ENCODE measurements at regions not wholly inside any gene's neighbourhood (a gene's known extent, or its start where the extent isn't known, plus 50 kb on each side); places are given as distances from the start of the nearest gene placed in this dataset.

DNA sequence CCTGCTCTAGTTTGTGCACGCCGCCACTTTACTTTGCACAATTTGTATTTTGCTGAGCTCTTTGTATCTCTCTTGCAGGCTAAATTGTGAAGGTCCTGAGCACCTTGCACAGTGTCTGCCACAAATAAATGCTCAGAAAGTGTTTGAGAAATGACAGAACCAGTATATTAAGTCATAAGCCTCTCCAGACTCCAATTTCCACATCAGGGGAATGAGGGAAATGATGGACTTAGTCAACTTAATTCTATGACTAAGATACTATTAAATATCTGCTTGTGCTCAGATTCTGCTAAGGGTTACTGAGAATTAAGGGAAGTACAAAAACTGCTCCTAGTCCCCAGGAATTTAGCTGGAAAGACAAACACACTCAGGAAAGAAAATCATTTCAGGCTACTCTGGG lies 239.1 kb upstream of the SLC14A2 start (continued):
- TF ChIP-seq, protein P1, sequence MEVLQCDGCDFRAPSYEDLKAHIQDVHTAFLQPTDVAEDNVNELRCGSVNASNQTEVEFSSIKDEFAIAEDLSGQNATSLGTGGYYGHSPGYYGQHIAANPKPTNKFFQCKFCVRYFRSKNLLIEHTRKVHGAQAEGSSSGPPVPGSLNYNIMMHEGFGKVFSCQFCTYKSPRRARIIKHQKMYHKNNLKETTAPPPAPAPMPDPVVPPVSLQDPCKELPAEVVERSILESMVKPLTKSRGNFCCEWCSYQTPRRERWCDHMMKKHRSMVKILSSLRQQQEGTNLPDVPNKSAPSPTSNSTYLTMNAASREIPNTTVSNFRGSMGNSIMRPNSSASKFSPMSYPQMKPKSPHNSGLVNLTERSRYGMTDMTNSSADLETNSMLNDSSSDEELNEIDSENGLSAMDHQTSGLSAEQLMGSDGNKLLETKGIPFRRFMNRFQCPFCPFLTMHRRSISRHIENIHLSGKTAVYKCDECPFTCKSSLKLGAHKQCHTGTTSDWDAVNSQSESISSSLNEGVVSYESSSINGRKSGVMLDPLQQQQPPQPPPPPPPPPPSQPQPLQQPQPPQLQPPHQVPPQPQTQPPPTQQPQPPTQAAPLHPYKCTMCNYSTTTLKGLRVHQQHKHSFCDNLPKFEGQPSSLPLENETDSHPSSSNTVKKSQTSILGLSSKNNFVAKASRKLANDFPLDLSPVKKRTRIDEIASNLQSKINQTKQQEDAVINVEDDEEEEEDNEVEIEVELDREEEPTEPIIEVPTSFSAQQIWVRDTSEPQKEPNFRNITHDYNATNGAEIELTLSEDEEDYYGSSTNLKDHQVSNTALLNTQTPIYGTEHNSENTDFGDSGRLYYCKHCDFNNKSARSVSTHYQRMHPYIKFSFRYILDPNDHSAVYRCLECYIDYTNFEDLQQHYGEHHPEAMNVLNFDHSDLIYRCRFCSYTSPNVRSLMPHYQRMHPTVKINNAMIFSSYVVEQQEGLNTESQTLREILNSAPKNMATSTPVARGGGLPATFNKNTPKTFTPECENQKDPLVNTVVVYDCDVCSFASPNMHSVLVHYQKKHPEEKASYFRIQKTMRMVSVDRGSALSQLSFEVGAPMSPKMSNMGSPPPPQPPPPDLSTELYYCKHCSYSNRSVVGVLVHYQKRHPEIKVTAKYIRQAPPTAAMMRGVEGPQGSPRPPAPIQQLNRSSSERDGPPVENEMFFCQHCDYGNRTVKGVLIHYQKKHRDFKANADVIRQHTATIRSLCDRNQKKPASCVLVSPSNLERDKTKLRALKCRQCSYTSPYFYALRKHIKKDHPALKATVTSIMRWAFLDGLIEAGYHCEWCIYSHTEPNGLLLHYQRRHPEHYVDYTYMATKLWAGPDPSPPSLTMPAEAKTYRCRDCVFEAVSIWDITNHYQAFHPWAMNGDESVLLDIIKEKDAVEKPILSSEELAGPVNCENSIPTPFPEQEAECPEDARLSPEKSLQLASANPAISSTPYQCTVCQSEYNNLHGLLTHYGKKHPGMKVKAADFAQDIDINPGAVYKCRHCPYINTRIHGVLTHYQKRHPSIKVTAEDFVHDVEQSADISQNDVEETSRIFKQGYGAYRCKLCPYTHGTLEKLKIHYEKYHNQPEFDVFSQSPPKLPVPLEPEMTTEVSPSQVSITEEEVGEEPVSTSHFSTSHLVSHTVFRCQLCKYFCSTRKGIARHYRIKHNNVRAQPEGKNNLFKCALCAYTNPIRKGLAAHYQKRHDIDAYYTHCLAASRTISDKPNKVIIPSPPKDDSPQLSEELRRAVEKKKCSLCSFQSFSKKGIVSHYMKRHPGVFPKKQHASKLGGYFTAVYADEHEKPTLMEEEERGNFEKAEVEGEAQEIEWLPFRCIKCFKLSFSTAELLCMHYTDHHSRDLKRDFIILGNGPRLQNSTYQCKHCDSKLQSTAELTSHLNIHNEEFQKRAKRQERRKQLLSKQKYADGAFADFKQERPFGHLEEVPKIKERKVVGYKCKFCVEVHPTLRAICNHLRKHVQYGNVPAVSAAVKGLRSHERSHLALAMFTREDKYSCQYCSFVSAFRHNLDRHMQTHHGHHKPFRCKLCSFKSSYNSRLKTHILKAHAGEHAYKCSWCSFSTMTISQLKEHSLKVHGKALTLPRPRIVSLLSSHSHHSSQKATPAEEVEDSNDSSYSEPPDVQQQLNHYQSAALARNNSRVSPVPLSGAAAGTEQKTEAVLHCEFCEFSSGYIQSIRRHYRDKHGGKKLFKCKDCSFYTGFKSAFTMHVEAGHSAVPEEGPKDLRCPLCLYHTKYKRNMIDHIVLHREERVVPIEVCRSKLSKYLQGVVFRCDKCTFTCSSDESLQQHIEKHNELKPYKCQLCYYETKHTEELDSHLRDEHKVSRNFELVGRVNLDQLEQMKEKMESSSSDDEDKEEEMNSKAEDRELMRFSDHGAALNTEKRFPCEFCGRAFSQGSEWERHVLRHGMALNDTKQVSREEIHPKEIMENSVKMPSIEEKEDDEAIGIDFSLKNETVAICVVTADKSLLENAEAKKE (CRISPR knock-in tag; IDR thresholded peaks at IDR 0.05) = no peak

DNA sequence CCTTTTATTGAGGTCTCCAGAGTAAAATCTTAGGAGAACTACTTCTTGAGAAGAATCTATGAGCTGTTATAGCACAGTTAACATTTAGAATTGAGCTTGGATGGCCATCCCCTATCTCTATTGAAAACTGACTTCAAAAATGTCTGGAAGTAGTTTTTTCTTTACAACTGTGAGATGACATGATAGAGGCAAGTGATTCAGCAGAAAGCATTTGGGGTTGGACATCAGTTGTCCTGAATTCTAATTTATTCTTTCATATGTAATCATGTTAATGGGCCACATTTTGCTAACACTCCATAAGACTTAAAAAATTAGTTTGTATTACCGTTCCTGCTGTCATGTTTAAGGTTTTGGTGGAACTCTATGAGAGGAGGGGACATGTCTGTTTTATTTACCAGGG lies 237.0 kb upstream of the SLC14A2 start:
- no peaks in the 10 kb centered on the region for H3K4me1 Mint-ChIP-seq
- no peaks in the 10 kb centered on the region for H3K4me1 ChIP-seq (ENCODE audit: insufficient read depth)
- no peaks in the 10 kb centered on the region for H4K20me1 ChIP-seq (replicated peaks; ENCODE audit: insufficient read depth)
- no peak overlapping the region for H3K4me3 Mint-ChIP-seq
- H2AFZ ChIP-seq = no peak overlapping the region
- no peak for ATAC-seq
- no peak for DNase-seq (ENCODE audit: low spot score)
- no peaks in the 10 kb centered on the region for H3K9me3 Mint-ChIP-seq
- no peaks in the 10 kb centered on the region for H3K79me2 ChIP-seq (replicated peaks; ENCODE audit: insufficient read depth)
- H3K27me3 Mint-ChIP-seq (ENCODE audit: insufficient read depth, low read depth, poor library complexity) = peaks cover 3% of the 10 kb centered on the region
- no peaks in the 10 kb centered on the region for H3K27me3 ChIP-seq (ENCODE audit: insufficient read depth)
- H3K4me3 ChIP-seq = no peak overlapping the region
- no peak overlapping the region for H3K4me2 ChIP-seq
- H3K9me2 ChIP-seq (ENCODE audit: insufficient read depth) = no peaks in the 10 kb centered on the region
- H3K36me3 ChIP-seq (ENCODE audit: insufficient read depth) = no peaks in the 10 kb centered on the region
- no peaks in the 10 kb centered on the region for H3F3A ChIP-seq (replicated peaks; ENCODE audit: low read depth)
- no peak overlapping the region for H3K27ac ChIP-seq (ENCODE audit: low read depth)
- H3K36me3 Mint-ChIP-seq (ENCODE audit: low read depth) = no peaks in the 10 kb centered on the region
- H3K27ac Mint-ChIP-seq = peak overlapping the region; percentile 41; the same call in 1 of the 2 replicates
- no peak for TF ChIP-seq EZH2phosphoT487 (IDR thresholded peaks at IDR 0.05; ENCODE audit: unreplicated experiment)
- TF ChIP-seq REST (IDR thresholded peaks at IDR 0.05; ENCODE audit: unreplicated experiment) = no peak
- TF ChIP-seq, protein P1 (CRISPR knock-in tag; IDR thresholded peaks at IDR 0.05) = no peak
- no peak for TF ChIP-seq EZH2 (IDR thresholded peaks at IDR 0.05; ENCODE audit: low read depth, unreplicated experiment)
- TF ChIP-seq POLR2AphosphoS5 (IDR thresholded peaks at IDR 0.05; ENCODE audit: low read depth) = no peak
- no peak for TF ChIP-seq NANOG (IDR thresholded peaks at IDR 0.05; ENCODE audit: borderline replicate concordance)
